GM21737 (cell line): ENCODE measurements at regions not wholly inside any gene's neighbourhood (a gene's known extent, or its start where the extent isn't known, plus 50 kb on each side); places are given as distances from the start of the nearest gene placed in this dataset.

Experiments
- ATAC-seq: cut with Tn5 transposase; IDR thresholded peaks from one replicate; pipeline ENCODE4 v1.9.1; 2021; ENCODE audit warnings: mild to moderate bottlenecking, moderate library complexity; ENCODE audit not compliant: unreplicated experiment

DNA sequence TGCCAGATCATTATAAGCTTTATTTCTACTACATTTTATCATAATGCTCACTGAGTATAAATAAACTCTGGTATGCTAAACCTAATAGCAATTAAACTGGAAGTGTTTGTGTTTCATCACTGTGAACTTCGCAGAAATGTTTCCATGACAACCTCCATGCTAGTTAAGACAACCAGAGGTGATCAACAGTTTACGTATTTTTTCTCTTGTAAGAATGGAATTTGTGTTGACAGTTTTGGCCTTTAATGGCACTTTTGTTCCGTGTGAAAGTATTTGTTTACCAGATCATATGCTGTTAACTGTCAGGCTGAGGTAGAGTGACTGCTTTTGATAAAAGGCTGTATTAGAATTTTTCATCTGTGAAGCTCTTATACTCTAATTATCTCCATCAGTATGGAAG, 212.1 kb upstream of the PPP1R3A start:
- no peak for ATAC-seq

DNA sequence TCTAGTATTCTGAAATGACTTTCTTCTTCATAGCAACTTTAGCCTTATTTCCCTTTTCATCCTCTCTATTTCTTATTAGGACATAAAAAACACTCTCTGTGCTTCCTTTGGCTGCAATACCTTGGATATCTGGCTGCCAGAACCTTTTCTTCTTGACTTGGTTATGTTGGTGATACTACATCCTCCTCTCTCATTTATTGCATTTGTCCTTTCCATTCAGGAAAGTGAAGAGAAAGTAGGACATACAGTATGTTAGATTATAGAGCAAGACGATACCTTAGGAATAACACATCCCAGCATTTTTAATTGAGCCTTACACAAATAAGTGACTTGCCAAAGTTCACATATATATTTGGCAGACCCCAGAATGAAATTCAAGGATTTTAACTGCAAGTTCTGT, 210.1 kb upstream of the PPP1R3A start:
- no peak for ATAC-seq

DNA sequence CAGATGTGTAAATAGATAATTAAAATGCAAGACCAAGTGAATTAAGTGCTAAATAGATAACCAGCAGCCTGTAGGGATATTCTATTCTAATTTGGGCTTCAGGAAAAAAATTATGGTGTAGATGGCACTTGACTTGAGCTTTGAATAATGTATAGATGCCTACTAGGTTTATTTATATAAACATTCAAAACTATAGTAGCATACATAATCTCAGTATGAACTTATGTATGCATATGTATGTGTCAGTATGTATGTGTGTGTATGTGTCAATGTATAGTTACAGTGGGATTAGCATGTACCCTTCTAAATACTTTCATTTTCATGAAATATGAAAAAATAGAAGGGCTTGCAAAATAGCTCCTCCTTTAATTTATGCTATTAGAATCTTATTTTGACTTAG, 207.3 kb upstream of the PPP1R3A start:
- ATAC-seq = no peak

DNA sequence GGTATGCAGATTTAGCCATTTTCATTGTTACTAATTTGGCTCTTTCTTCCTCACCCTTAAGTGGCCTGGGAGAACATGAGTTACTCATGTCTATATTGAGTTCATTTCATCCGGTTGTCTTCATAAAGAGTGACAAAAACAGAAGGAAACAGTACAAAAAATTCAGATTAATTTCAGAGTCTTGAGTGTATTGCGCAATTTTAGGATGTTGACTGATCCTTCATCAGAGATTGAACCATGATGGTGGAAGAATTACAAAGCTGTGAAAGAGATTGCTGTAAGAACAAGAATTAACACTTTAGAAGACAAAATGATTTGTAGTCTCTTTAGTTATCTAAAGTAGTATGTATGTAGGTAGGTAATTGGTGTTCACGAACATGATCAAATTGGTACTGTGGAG, 194.0 kb upstream of the PPP1R3A start:
- no peak for ATAC-seq

DNA sequence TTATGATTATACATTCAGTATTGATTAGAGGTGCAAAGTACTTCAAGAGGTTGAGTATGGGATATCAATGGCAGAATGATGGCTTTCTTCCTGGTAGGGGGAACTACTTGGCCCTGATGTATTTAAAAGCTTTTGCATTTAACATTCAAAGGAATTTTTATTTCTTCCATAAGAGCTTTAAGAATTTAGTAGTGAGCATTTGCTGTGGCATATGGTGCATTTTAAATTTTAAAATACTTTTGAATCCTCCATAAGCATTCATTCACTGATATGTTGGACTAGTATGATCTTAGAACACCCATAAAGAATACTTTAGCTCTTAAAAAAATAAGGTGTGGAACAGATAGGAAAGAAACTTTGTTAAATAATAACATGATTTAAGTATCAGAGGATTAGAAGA, 191.9 kb upstream of the PPP1R3A start:
- ATAC-seq = no peak

DNA sequence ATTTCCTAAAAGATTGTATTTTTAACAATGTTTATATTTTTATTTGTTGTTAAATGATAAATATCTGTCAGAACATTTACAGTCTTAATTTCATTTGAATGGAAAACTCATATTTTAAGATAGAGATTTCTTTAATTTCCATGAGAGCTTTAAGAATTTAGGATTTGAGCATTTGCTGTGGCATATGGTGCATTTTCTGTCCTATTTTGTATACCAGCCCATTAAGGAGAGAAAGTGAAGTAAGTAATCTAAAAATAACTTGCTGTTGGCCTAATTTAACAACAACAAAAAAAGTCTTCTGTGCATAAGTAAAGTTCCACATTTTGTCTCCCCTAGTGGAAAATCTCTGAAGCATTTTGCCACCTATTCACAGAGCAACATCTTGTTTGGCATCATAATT, 190.9 kb upstream of the PPP1R3A start:
- ATAC-seq = no peak

DNA sequence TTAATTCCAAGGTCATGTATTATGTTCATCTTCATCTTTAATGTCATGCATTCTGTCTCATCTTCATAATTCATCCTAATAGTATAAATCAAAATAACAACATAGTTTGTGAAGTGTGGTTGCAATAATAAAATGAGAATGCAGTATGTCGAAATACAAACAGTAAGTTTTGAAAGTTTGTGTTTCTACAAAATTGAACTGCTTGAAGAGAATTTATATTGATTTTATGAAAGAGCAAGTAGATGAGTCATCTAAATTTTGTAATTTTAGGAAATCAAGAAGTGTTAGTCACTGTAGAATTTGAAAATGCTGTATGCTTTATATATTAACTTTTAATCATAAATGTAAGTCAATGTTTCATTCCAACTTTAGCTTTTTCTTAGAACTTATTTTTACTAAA, 190.5 kb upstream of the PPP1R3A start:
- ATAC-seq = no peak

DNA sequence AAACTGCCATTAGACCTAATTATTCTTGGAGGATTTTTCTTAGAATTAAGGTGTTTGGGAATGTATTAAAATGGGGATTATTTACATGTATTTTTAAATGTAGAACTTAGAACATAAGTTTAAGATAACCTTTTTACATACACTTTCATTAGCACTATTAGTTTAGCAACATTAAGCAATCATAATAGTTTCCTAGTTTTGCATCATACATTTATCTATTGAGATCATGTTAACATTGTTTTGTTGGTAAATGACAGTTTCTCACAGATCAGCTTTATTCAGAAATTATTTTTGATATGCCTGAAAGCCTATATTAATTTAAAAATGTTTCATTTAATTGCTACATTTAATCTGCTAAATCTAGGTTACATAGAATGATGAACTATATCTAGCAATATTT, 189.7 kb upstream of the PPP1R3A start:
- no peak for ATAC-seq

DNA sequence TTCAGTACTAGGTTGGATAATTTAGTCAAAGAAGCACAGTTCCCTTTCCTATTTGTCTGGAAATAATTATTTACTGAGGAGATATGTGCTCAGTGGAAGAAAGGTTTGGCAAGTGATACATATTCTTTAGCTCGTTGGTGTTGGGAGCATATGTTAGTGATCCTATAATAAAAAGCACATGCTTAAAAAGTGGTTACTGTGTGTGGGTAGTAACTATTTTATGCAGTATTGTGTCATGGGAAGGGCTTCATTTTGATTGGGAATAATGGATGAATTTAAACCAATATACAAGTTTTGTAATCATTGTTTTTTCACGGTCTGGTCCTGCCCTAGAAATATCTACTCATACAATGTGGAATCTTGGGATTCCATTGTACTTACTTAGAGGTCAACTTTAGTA, 188.7 kb upstream of the PPP1R3A start:
- no peak for ATAC-seq

DNA sequence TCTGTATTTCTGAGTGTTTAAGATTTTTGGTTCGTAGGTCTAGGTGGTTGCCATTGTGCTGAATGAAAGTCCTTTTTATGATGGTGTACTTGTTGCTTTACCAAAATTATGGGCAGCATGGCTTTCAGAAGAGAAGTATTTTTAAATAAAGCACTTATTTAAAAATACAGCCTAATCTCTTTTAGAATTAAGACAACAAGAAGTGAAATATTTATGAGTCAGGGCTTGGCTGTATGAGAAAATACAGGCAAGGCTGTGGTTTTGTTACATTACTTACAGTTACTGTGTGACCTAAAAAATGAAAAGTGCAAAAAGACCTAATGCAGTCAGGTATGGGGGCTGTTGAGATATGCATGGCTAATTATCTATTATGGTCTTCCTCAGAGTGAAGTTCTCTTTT, 185.2 kb upstream of the PPP1R3A start:
- ATAC-seq = no peak

DNA sequence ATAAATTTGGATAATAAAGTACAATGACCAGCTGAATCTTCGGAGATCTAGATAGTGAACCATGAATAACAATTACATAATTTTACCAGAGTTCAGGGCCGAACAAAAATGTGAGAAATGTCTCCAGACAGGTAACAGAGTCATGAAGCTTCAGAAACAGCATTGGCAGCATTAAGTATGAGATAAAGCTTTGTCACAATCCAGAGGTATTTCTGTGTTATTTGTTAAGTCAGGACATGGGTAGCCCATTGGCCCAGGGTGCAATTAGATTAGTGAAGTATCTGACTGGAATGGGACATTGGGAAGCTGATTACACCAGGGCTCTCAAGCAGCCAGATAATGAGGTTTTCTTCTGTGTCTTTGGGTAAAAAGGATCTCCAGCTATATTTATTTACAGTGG, 184.2 kb upstream of the PPP1R3A start:
- ATAC-seq = no peak

DNA sequence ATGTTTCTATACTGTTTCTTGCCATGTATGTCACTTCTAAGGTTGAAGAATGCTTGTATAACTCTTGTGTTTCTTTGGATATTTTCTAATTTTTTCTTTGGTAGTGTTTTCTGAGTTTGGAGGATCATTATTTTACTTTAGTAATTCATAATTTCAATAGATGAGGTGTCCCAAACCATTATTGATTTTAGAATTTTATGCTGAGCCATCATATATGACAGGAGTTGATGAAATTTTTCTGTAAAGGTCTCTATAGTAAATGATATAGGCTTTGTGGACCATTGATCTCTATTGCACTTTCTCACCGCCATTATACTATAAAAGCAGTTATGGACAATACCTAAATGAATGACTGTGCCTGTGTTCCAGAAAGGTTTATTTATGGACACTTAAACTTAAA, 183.3 kb upstream of the PPP1R3A start:
- ATAC-seq = no peak

DNA sequence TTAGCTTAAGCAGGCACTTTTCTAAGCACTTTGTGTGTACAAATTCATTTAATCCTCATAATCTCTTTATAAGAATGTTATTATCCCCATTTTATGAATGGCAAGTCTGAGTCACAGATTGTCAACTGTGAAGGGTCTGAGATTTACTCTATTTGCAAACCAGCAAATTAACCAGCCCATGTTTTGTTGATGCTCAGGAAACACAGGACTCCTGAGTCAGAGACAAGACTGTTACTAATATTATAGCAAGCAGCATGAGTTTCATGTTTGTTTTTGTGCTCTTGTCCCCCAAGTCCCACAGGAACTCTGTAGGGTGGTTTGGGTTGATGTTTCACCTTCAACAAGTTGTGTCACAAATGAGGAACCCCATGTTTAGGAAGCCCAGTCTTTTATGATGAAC, 182.0 kb upstream of the PPP1R3A start:
- no peak for ATAC-seq

DNA sequence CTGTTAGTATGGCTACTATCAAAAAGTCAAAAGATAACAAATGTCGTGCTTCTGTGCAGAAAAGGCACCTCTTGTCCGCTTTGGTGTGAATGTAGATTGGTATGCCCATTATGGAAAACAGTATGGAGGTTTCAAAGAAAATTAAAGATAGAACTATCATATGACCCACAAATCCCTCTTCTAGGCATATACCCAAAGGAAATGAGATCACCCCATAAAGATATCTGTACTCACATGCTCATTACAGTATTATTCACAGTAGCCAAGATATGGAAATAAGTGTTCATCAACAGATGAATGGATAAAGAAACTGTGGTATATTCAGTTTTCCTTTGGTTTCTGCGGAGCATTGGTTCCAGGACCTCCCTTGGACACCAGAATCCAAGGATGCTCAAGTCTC, 180.5 kb upstream of the PPP1R3A start:
- ATAC-seq = no peak

DNA sequence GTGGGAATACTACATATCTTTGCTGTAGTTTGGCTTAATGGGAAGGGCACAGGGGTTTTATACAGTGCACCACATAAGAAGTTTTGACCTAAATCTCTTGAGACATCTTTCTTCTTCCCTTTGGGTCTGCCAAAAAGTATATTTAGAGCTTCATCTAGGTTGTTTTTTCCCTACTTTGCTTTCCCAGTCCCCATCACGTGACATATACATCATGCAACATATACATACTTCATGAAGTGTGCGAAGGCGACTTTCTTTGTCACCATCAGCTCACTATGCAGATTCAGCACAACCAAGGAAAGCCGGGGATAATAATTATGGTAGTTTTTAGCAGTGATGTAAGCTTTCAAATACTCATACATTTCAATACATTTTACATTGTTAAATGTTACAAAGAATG, 177.1 kb upstream of the PPP1R3A start:
- ATAC-seq = no peak

DNA sequence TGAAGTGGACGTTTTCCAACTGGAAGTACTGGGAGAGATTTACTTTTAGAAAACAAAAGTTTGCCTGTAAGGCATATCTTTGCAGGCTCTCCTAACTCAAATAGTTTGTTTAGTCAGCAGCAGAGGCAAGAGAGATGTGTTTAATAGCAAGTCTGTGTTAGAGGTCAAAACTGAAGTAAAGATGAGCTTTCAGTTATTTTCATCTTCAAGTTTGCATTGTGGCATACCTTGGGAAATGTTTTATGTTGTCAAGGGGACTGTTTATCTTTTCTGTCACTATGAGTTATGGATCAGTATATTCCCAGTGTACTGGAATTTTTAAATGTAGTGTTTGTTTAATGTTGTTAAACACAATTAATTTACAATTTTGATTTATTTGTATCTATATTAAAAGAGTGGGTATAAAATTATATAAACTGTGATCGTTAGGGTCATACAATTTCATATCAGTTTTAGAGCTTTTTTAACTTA, 169.7 kb upstream of the PPP1R3A start:
- ATAC-seq = no peak

DNA sequence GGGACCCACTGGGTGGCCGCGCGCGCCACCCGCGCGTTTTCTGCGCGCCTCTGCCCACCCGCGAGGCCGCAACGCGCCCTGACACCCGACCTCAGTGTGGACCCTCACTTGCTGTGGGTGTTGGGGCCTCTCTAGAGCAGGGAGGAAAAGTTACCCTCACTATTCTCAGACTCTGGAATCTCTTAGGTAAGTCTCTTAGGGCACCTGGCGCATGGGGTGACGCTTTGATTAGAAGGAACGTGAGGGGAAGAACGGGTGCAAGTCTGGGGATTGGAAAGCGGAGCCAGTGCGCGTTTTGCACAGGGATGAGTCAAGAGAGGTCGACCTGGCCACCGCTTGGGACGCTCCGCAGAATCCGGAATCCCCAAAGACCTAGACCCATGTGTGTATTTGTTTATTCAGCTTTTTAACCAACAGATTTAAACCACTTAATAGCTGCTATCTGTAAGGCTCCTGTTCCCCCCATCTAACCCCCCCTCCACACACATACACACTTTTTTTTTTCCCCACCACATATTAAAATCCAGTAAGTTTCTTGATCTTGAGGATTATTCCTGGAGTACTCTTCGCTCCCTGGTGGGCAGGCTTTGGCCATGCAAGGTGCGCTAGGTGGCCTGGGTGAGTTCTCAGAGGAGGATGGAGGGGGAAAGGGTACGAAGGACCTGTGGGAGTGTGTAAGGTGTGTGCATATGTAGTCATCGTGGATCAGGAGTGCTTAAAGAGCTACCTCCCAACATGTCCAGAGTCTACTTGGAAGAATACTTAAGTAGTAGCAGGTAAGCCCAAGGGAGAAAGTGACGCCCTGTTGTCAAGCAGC, 169.1 kb upstream of the PPP1R3A start:
- no peak for ATAC-seq

DNA sequence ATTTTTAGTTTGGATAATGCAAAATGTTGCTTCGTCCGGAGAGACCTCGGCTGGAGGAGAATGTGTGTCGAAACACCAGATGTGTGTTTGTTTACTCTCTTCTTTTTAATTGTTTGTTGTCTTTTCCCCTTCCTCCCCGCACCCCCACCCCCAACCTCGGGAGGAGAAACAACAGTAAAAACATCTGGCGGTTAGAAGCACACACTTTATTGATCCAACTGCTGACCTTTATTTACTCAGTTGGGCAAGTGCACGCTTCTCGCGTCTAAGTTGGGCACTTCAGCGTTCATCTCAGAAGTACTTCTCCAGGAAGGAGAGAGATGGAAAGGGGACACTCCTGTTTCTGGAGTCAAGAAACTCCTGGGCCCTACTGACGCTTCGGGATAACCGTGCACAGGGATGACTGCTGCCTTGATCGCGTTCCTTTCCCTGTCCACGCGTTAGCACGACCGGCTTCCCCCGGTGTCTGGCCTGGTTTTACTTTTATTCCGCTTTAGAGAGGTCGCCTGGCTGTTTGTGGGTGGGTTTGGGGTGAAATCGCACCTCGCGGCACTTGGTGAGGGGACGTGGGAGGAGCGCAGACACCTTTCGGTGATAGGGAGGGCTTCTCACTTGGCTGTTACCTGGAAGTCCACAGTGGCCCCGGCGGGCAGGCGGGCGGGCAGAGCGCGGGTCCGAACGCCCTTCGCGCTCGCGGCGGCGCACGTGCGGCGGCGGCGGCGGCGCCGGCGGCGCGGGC, 168.3 kb upstream of the PPP1R3A start:
- no peak for ATAC-seq

DNA sequence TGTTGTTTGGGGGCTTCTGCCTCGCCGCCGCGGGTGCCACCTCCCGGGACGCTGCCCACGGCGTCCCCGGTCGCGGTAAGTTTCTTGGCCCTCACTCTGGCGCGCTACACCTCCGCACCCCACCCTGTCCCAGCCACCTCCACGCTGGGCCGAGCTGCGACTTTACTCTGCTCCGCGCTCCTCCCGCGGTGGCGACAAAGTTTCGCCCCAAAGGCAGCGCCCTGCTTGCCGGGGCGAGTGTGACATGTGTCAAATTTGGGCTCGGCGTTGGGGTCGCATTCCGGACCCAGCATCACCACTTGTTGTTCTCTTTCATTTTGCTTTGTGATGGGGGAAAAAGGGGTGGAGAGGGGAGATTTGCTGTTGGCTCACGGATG, 167.7 kb upstream of the PPP1R3A start:
- ATAC-seq = no peak

DNA sequence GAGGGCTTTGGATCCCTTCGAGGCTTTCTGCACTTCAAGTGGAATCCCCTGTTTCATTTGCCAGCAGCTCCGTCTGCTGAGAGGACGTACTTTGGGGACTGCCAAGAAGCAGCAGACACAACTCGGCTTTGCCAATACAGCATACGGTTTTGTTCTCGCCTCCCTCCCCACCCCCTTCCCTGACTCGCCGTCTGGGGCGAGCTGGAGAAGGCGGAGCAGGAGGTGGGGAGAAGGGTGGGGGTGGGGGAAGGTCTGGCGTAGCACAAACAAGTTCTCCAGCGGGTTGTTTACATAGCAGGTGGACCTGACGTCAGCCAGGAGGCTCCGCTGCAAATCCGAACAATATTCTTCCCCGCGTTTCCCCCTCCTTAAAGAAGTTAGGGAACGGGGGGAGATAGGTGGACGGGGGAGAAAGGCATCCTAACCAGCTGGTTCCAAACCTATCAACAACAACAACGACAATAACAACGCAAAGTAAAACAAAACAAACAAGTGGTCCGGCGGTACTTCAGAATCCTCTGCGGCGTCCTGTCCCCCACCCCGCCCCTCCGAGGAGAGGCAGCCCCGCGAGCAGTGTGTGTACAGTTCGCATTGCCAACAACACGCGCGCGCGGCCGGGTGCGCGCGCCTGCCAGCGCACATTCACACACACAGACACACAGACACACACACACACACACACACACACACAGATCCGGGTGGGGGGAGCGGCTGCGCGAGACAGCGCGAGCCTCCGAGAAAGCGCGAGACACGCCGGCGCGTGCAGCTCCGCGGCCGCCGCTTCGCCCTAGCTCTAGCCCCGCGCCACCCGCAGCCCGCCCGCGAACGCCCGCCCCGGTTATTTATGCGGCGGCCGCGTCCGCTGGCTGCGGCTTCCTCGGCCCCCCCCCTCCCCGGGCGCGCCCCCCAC, 167.0 kb upstream of the PPP1R3A start:
- no peak for ATAC-seq

DNA sequence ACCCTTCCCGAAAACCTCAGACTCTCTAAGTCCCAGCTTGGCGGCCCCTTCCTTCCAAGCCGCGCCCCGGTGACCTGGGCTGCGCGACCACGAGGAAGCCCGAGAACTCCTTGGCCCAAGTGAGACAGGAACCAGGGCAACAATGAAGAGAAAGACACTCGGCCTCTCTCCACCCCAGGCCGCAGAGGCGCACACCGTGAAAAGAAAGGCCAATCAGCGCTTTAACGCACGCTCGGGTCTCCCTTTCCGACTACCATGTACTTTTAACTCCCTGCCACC, 166.4 kb upstream of the PPP1R3A start:
- ATAC-seq = no peak
